ENCODE measurements at regions not wholly inside any gene's neighbourhood (a gene's known extent, or its start where the extent isn't known, plus 50 kb on each side); places are given as distances from the start of the nearest gene placed in this dataset.

GRCh38 chr9:26656003-26656870 is 236.4 kb downstream of the CAAP1 start:
- no peak overlapping the region for H3K4me3 ChIP-seq (ENCODE audit: low read depth in 2 of 2, low read length in 2 of 2)
- no peaks in the 10 kb centered on the region for H3K9me3 ChIP-seq (ENCODE audit: control insufficient read depth, insufficient read depth, low read depth, low read length)
- CTCF ChIA-PET, result no interaction called here
- H3K27ac ChIP-seq (ENCODE audit: low read length), result no peak overlapping the region
- BruUV-seq (replicated peaks), result no TSS peak
- TF ChIP-seq SIN3A (IDR thresholded peaks at IDR 0.05; ENCODE audit: borderline replicate concordance, insufficient read depth, low read depth, low read length), result no peak
- no peak for TF ChIP-seq REST (IDR thresholded peaks at IDR 0.05; ENCODE audit: insufficient read depth in 1 of 2, low read depth in 2 of 2, low read length in 1 of 2)
- peak; percentile 44 for TF ChIP-seq CTCF (IDR thresholded peaks at IDR 0.05)
- in situ Hi-C loops (cut with HindIII; ENCODE audit: low pct_unique_long_range_greater_than_20kb, low sequenced_read_pairs) (no loop called here), intact Hi-C loops (cut with micrococcal nuclease; ENCODE audit: unreplicated experiment) (no loop called here)
- DNase-seq (ENCODE audit: low read depth, low spot score) (no peak), ATAC-seq (no peak)
- no peaks in the 10 kb centered on the region for H3K27me3 ChIP-seq (ENCODE audit: control insufficient read depth, insufficient read depth, low read length)
- no peaks in the 10 kb centered on the region for H3K36me3 ChIP-seq (ENCODE audit: control insufficient read depth, insufficient read depth, low read length)
- POLR2A ChIA-PET, result no interaction called here
- H3K4me1 ChIP-seq (ENCODE audit: control insufficient read depth, insufficient read depth, low read length), result no peaks in the 10 kb centered on the region

GRCh38 chr9:26655166-26655565 is 237.4 kb downstream of the CAAP1 start:
- ATAC-seq (no peak), DNase-seq (ENCODE audit: low read depth, low spot score) (no peak)
- POLR2A ChIA-PET, result no interaction called here
- Histone ChIP-seq H3K4me3 (ENCODE audit: low read depth in 2 of 2, low read length in 2 of 2) (no peak overlapping the region), H3K9me3 (ENCODE audit: control insufficient read depth, insufficient read depth, low read depth, low read length) (no peaks in the 10 kb centered on the region), H3K27me3 (ENCODE audit: control insufficient read depth, insufficient read depth, low read length) (no peaks in the 10 kb centered on the region), H3K36me3 (ENCODE audit: control insufficient read depth, insufficient read depth, low read length) (no peaks in the 10 kb centered on the region), H3K27ac (ENCODE audit: low read length) (no peak overlapping the region), H3K4me1 (ENCODE audit: control insufficient read depth, insufficient read depth, low read length) (no peaks in the 10 kb centered on the region)
- CTCF ChIA-PET, result no interaction called here
- BruUV-seq (replicated peaks), result no TSS peak
- in situ Hi-C loops (cut with HindIII; ENCODE audit: low pct_unique_long_range_greater_than_20kb, low sequenced_read_pairs) (no loop called here), intact Hi-C loops (cut with micrococcal nuclease; ENCODE audit: unreplicated experiment) (no loop called here)
- no peak for TF ChIP-seq POLR2AphosphoS5 (IDR thresholded peaks at IDR 0.05; ENCODE audit: low read depth, low read length)
- no peak for TF ChIP-seq CTCF (IDR thresholded peaks at IDR 0.05)
- TF ChIP-seq REST (IDR thresholded peaks at IDR 0.05; ENCODE audit: insufficient read depth in 1 of 2, low read depth in 2 of 2, low read length in 1 of 2), result no peak
- TF ChIP-seq TCF7L2 (IDR thresholded peaks at IDR 0.05; ENCODE audit: low read depth, low read length), result no peak
- no peak for TF ChIP-seq SIN3A (IDR thresholded peaks at IDR 0.05; ENCODE audit: borderline replicate concordance, insufficient read depth, low read depth, low read length)
